ENCODE measurements at regions not wholly inside any gene's neighbourhood (a gene's known extent, or its start where the extent isn't known, plus 50 kb on each side); places are given as distances from the start of the nearest gene placed in this dataset.
"Not testable (repeated sequence)": the region's sequence is repeated elsewhere in the genome, so short reads cannot be mapped to it uniquely, and the experiment has no call there.

DNA sequence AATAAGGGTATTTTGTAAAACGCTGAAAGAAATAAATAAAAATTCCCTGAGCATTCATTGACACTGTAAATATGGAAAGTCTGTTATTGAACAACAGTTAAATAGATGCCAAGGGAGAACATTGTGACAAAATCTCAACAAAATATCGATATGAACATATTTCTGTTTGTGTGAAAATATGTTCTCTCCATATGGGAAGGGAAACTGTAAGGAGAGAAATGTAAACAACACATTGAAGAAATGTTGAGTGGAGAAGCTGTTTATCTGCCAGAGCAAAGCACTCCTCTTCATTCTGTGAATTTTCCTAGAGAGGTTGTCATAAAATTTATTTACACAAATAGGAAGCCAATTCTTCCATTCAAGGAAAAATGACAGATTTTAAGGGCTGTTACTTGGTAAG is 57.1 kb upstream of the EOMES start:
- ATAC-seq (no peak), DNase-seq (no peak)
- Mint-ChIP-seq H3K4me3 (no peak overlapping the region), H3K9me3 (no peaks in the 10 kb centered on the region), H3K4me1 (ENCODE audit: low read depth) (no peaks in the 10 kb centered on the region), H3K27me3 (ENCODE audit: low read depth) (peaks cover under 1% of the 10 kb centered on the region), H3K36me3 (ENCODE audit: insufficient read depth) (no peaks in the 10 kb centered on the region)

GRCh38 chr3:27789420-27789819 is 67.3 kb upstream of the EOMES start:
- DNase-seq: no peak
- ATAC-seq: no peak
- no peaks in the 10 kb centered on the region for H3K36me3 Mint-ChIP-seq (ENCODE audit: insufficient read depth)
- no peaks in the 10 kb centered on the region for H3K27me3 Mint-ChIP-seq (ENCODE audit: low read depth)
- no peaks in the 10 kb centered on the region for H3K4me1 Mint-ChIP-seq (ENCODE audit: low read depth)
- no peaks in the 10 kb centered on the region for H3K9me3 Mint-ChIP-seq
- H3K4me3 Mint-ChIP-seq: no peak overlapping the region

- H3K27me3 Mint-ChIP-seq (ENCODE audit: low read depth): no peaks in the 10 kb centered on the region
- DNase-seq: no peak
- no peaks in the 10 kb centered on the region for H3K36me3 Mint-ChIP-seq (ENCODE audit: insufficient read depth)
- no peaks in the 10 kb centered on the region for H3K4me1 Mint-ChIP-seq (ENCODE audit: low read depth)
- H3K4me3 Mint-ChIP-seq: no peak overlapping the region
- no peaks in the 10 kb centered on the region for H3K9me3 Mint-ChIP-seq
- no peak for ATAC-seq
Observed at GRCh38 chr3:27791956-27792355, 69.8 kb upstream of the EOMES start.

DNA sequence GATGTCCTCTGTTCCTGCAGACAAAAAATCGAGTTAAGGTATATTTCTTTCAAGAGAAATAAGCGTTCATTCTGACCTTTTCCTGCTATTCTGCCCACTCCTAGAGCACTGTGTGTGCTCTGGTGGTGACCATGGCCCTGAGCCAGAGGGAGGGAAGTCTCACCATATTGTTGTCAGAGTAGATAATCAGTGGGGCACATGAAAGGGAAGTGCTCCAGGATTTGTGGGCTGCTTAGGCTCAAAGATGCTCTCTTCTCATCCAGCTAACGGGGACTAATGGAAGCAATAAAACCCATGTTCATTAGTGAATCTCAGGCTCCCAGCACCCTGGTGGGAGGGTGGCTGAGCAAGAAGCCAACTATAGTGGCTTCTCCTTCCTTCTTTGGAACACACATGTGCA is 70.7 kb upstream of the EOMES start:
- no peaks in the 10 kb centered on the region for H3K36me3 Mint-ChIP-seq (ENCODE audit: insufficient read depth)
- no peak overlapping the region for H3K4me3 Mint-ChIP-seq
- no peak for ATAC-seq
- DNase-seq: no peak
- no peaks in the 10 kb centered on the region for H3K27me3 Mint-ChIP-seq (ENCODE audit: low read depth)
- H3K4me1 Mint-ChIP-seq (ENCODE audit: low read depth): no peaks in the 10 kb centered on the region
- no peaks in the 10 kb centered on the region for H3K9me3 Mint-ChIP-seq

DNA sequence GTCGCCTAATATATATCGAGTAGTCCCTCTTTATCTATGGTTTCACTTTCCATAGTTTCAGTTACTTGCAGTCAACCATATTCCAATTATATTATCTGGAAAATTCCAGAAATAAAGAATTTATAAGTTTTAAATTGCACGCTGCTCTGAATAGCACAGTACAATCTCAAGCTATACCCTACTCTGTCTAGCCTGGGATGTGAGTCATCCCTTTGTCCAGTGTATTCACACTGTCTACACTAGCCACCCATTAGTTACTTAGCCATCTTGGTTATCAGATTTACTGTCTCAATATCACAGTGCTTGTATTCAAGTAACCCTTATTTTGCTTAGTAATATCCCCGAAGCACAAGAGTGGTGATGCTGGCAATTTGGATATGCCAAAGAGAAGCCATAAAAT is 72.1 kb upstream of the EOMES start:
- no peaks in the 10 kb centered on the region for H3K9me3 Mint-ChIP-seq
- H3K4me3 Mint-ChIP-seq: no peak overlapping the region
- ATAC-seq (no peak), DNase-seq (no peak)
- no peaks in the 10 kb centered on the region for H3K36me3 Mint-ChIP-seq (ENCODE audit: insufficient read depth)
- no peaks in the 10 kb centered on the region for H3K27me3 Mint-ChIP-seq (ENCODE audit: low read depth)
- H3K4me1 Mint-ChIP-seq (ENCODE audit: low read depth): no peaks in the 10 kb centered on the region

GRCh38 chr3:27796365-27796875 is 74.3 kb upstream of the EOMES start:
- Mint-ChIP-seq H3K27me3 (ENCODE audit: low read depth) (no peaks in the 10 kb centered on the region), H3K9me3 (no peaks in the 10 kb centered on the region), H3K4me1 (ENCODE audit: low read depth) (no peaks in the 10 kb centered on the region), H3K4me3 (no peak overlapping the region), H3K36me3 (ENCODE audit: insufficient read depth) (no peaks in the 10 kb centered on the region)
- ATAC-seq (no peak), DNase-seq (no peak)

GRCh38 chr3:27797773-27798172 is 75.7 kb upstream of the EOMES start:
- H3K27me3 Mint-ChIP-seq (ENCODE audit: low read depth): no peaks in the 10 kb centered on the region
- DNase-seq: no peak
- H3K4me1 Mint-ChIP-seq (ENCODE audit: low read depth): no peaks in the 10 kb centered on the region
- H3K4me3 Mint-ChIP-seq: no peak overlapping the region
- H3K9me3 Mint-ChIP-seq: no peaks in the 10 kb centered on the region
- no peaks in the 10 kb centered on the region for H3K36me3 Mint-ChIP-seq (ENCODE audit: insufficient read depth)
- ATAC-seq: no peak

DNA sequence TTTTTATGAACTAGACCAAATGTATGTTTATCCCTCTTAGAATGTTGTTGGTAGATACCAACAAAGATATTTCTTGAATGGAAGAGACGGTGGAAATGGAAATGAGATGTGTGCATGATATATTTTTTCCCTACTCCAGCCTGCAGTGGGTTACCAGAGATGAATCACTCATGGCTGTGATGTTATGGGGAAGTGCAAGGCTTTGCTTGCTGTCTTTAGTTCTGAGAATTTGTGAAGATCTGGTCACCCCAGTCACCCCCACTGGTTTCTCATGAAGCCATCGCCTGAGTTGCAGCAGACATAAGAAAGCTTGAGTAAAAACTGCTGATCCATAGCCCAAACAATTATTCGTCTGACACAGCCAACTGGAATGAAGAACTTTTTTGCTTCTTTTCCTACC is 78.1 kb upstream of the EOMES start:
- H3K4me3 Mint-ChIP-seq: no peak overlapping the region
- no peaks in the 10 kb centered on the region for H3K4me1 Mint-ChIP-seq (ENCODE audit: low read depth)
- ATAC-seq (no peak), DNase-seq (no peak)
- H3K36me3 Mint-ChIP-seq (ENCODE audit: insufficient read depth): no peaks in the 10 kb centered on the region
- no peaks in the 10 kb centered on the region for H3K27me3 Mint-ChIP-seq (ENCODE audit: low read depth)
- H3K9me3 Mint-ChIP-seq: no peaks in the 10 kb centered on the region

- no peaks in the 10 kb centered on the region for H3K9me3 Mint-ChIP-seq
- no peak overlapping the region for H3K4me3 Mint-ChIP-seq
- ATAC-seq (no peak), DNase-seq (no peak)
- no peaks in the 10 kb centered on the region for H3K36me3 Mint-ChIP-seq (ENCODE audit: insufficient read depth)
- no peaks in the 10 kb centered on the region for H3K4me1 Mint-ChIP-seq (ENCODE audit: low read depth)
- peaks cover 2% of the 10 kb centered on the region for H3K27me3 Mint-ChIP-seq (ENCODE audit: low read depth)
Observed at GRCh38 chr3:27802425-27802824, 80.3 kb upstream of the EOMES start.

- DNase-seq: no peak
- Mint-ChIP-seq H3K4me3 (no peak overlapping the region), H3K36me3 (ENCODE audit: insufficient read depth) (no peaks in the 10 kb centered on the region), H3K9me3 (no peaks in the 10 kb centered on the region), H3K4me1 (ENCODE audit: low read depth) (no peaks in the 10 kb centered on the region), H3K27me3 (ENCODE audit: low read depth) (peaks cover 2% of the 10 kb centered on the region)
- ATAC-seq: no peak
Observed at GRCh38 chr3:27802849-27803248, 80.7 kb upstream of the EOMES start.

DNA sequence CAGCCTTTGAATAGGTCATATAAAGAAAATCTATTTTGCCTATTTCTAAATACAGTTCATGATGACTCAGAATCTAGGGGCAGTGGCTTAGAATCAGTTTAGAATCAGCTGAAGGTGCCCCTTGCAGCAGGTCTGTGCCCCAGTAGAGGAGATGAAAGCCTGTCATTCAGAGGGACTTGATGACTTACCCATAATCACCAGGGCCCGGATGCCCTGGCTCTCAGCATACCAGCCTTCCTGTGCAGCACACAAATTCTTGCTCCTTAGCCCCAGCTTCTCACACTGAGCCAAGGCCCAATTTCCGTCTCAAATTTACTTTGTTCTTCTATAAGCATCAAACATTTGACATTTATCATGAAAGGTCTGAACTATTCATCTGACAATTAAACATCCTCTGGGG is 83.2 kb upstream of the EOMES start:
- no peaks in the 10 kb centered on the region for H3K36me3 Mint-ChIP-seq (ENCODE audit: insufficient read depth)
- no peaks in the 10 kb centered on the region for H3K4me1 Mint-ChIP-seq (ENCODE audit: low read depth)
- H3K27me3 Mint-ChIP-seq (ENCODE audit: low read depth): peaks cover 2% of the 10 kb centered on the region
- DNase-seq: no peak
- ATAC-seq: no peak
- no peak overlapping the region for H3K4me3 Mint-ChIP-seq
- no peaks in the 10 kb centered on the region for H3K9me3 Mint-ChIP-seq

- H3K4me3 Mint-ChIP-seq: no peak overlapping the region
- H3K4me1 Mint-ChIP-seq (ENCODE audit: low read depth): no peaks in the 10 kb centered on the region
- no peak for ATAC-seq
- H3K9me3 Mint-ChIP-seq: no peaks in the 10 kb centered on the region
- H3K27me3 Mint-ChIP-seq (ENCODE audit: low read depth): no peaks in the 10 kb centered on the region
- H3K36me3 Mint-ChIP-seq (ENCODE audit: insufficient read depth): no peaks in the 10 kb centered on the region
- DNase-seq: no peak
Observed at GRCh38 chr3:27813255-27813654, 91.1 kb upstream of the EOMES start.

DNA sequence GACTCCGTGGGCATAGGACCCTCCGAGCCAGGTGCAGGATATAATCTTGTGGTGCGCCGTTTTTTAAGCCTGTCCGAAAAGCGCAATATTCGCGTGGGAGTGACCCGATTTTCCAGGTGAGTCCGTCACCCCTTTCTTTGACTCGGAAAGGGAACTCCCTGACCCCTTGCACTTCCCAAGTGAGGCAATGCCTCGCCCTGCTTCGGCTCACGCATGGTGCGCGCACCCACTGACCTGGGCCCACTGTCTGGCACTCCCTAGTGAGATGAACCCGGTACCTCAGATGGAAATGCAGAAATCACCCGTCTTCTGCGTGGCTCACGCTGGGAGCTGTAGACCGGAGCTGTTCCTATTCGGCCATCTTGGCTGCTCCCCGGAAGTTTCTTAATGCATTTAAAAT is 99.5 kb upstream of the EOMES start:
- ATAC-seq; H3K36me3 Mint-ChIP-seq (ENCODE audit: insufficient read depth); DNase-seq: not testable (repeated sequence)

DNA sequence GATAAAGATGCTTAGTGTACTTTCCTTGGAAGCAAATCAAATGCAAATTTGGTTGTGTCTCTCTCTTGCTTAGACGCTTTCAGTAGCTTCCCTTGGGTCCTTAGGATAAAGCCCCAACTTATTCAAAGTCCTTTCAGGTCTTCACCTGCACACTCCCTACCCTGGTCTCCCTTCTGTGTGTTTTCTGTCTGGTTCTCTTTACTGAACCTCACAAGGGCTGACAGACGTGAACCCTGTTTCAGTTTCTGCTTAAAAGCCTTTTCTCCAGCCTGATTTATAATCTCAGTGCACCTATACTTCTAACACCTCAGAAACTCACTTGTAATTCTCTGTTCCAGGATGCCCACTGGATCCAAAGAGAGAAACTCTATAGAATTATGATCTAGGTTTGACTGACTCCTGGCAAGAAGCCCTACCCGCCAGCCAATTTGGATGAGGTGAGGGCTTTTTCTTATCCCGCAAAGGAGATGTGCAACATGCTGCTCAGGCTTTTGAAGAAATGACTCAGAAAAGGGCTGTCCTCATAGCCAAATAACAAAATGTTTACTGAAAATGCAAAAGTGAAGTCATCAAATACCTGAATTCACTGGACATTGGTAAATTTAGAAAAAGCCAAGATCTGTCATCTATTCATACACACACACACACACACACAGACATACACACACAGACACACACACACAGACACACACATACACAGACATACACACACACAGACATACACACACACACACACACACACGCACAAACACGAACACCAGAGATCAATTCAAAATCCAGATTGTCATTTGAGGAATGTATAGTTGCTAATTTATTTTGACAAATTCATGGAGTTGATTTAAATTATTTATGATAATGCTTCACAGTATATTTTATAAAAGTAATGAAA is 102.4 kb upstream of the EOMES start:
- Mint-ChIP-seq H3K4me1 (ENCODE audit: low read depth) (peaks cover 9% of the 10 kb centered on the region), H3K9me3 (no peaks in the 10 kb centered on the region), H3K27me3 (ENCODE audit: low read depth) (no peaks in the 10 kb centered on the region), H3K4me3 (no peak overlapping the region), H3K36me3 (ENCODE audit: insufficient read depth) (no peaks in the 10 kb centered on the region)
- DNase-seq (no peak), ATAC-seq (no peak)

More for the DNA sequence above, 99.5 kb upstream of the EOMES start:
- not testable (repeated sequence) for H3K9me3 Mint-ChIP-seq; H3K4me1 Mint-ChIP-seq (ENCODE audit: low read depth); H3K27me3 Mint-ChIP-seq (ENCODE audit: low read depth); H3K4me3 Mint-ChIP-seq

DNA sequence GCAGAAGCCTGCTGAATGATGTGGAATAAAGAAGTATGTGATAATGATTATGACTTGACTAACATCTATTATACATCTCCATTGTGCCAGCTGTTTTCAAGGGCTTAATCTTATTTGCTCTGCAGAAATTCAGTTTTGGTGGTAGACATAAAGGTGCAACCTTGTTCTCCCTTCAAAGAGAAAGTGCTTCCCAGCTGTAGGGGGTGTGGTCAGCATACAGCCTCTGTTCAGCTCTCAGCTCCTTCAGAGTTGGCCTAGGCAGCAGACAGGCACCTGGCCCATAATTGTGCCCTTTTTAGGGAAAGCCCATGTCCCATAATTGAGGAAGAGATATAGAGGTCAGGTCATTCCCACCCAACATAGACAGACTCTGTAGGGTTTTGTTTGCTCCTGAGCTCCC is 104.3 kb upstream of the EOMES start:
- H3K9me3 Mint-ChIP-seq: no peaks in the 10 kb centered on the region
- no peaks in the 10 kb centered on the region for H3K36me3 Mint-ChIP-seq (ENCODE audit: insufficient read depth)
- H3K4me3 Mint-ChIP-seq: no peak overlapping the region
- H3K27me3 Mint-ChIP-seq (ENCODE audit: low read depth): no peaks in the 10 kb centered on the region
- DNase-seq (no peak), ATAC-seq (no peak)
- peaks cover 9% of the 10 kb centered on the region for H3K4me1 Mint-ChIP-seq (ENCODE audit: low read depth)

Data from activated T-cell treated with anti-CD3 and anti-CD28 coated beads, Interleukin-2, amount 50 U/mL, for 4 hours (primary cell).